HCT116 (cell line): ENCODE measurements at regions not wholly inside any gene's neighbourhood (a gene's known extent, or its start where the extent isn't known, plus 50 kb on each side); places are given as distances from the start of the nearest gene placed in this dataset.

Experiments used
- ATAC-seq: fragments of 200-7000 bp; cut with Tn5 transposase; 2 replicates; pipeline ENCODE4 v1.9.1; 2020; ENCODE audit warnings: mild to moderate bottlenecking, moderate library complexity
- BruUV-seq: library from RNA; stranded (reverse); fragments of 400-500 nt; replicated peaks from 2 replicates; lab custom pipeline; 2021; lab: Mats Ljungman, UMichigan
- CTCF ChIA-PET: fragments of 300-600 bp; sonication (Branson Sonifier 250); formaldehyde crosslinking; loops from one replicate; lab custom pipeline; 2021; ENCODE audit warnings: antibody characterized with exemption; lab: Charles Lee
- POLR2A ChIA-PET: fragments of 300-600, 350-600 bp; sonication (Branson Sonifier 250); formaldehyde crosslinking; loops from one replicate; lab custom pipeline; 2021; ENCODE audit warnings: antibody characterized with exemption; lab: Charles Lee
- RAD21 ChIA-PET, 2 experiments: fragments of 300-600 bp; sonication (Branson Sonifier 250); formaldehyde crosslinking; loops; one replicate each; lab custom pipeline; 2023; ENCODE audit warnings: low total read pairs in 2 of 2; ENCODE audit not compliant: uncharacterized antibody in 2 of 2, unreplicated experiment in 2 of 2, low non-redundant PET in 1 of 2; lab: Charles Lee
- DNase-seq: peaks from one replicate; pipeline ENCODE4 v3.0.0-alpha.2; 2010; ENCODE audit warnings: low read depth, low spot score
- H2AFZ ChIP-seq: fragments of 200-600 bp; shearing (Covaris generic), sonication (generic); 2 replicates; pipeline ENCODE4 v1.6.1; 2017; ENCODE audit warnings: low read depth, mixed run types, mixed read lengths, antibody characterized with exemption, low read length; ENCODE audit not compliant: poor library complexity, severe bottlenecking
- H3K27ac ChIP-seq: 2 replicates; pipeline ENCODE4 v1.5.1; 2012; ENCODE audit warnings: low read depth, low read length
- H3K27me3 ChIP-seq: fragments of 200-600 bp; sonication (generic); 2 replicates; pipeline ENCODE4 v1.6.1; 2016; ENCODE audit warnings: mixed run types, low read length, mixed read lengths; ENCODE audit not compliant: insufficient read depth
- H3K36me3 ChIP-seq, 2 experiments: fragments of 200-500 bp in 1 of 2; fragments of 200-600 bp in 1 of 2; sonication (Bioruptor generic) in 1 of 2; sonication (generic) in 1 of 2; 2 replicates each; pipeline versions ENCODE4 v1.5.1 to v1.6.1; 2014 to 2016; ENCODE audit warnings: low read length in 2 of 2, inconsistent platforms in 1 of 2, mixed read lengths in 1 of 2, mixed run types in 1 of 2; ENCODE audit not compliant: insufficient read depth in 2 of 2, control insufficient read depth in 1 of 2
- H3K4me1 ChIP-seq, 2 experiments: fragments of 200-600 bp in 1 of 2; sonication (generic) in 1 of 2; 2 replicates each; pipeline versions ENCODE4 v1.5.1 to v1.6.1; 2012 to 2017; ENCODE audit warnings: low read length in 2 of 2, inconsistent platforms in 1 of 2, mild to moderate bottlenecking in 1 of 2, mixed read lengths in 1 of 2, mixed run types in 1 of 2, moderate library complexity in 1 of 2; ENCODE audit not compliant: insufficient read depth in 2 of 2, control insufficient read depth in 1 of 2
- H3K4me2 ChIP-seq: fragments of 200-600 bp; sonication (generic); 2 replicates; pipeline ENCODE4 v1.6.1; 2017; ENCODE audit warnings: mixed run types, low read length, mixed read lengths
- H3K4me3 ChIP-seq, 2 experiments: fragments of 200-600 bp in 1 of 2; sonication (generic) in 1 of 2; replicated peaks in 1 of 2; 2 replicates each; pipeline ENCODE4 v1.5.1; 2011 to 2016; ENCODE audit warnings: low read length in 2 of 2, control low read depth in 1 of 2, low read depth in 1 of 2, mild to moderate bottlenecking in 1 of 2, mixed read lengths in 1 of 2, mixed run types in 1 of 2
- H3K79me2 ChIP-seq: fragments of 200-600 bp; sonication (generic); 2 replicates; pipeline ENCODE4 v1.6.1; 2017; ENCODE audit warnings: mild to moderate bottlenecking, mixed run types, low read length, moderate library complexity, mixed read lengths; ENCODE audit not compliant: insufficient read depth
- H3K9ac ChIP-seq: fragments of 200-600 bp; sonication (generic); 2 replicates; pipeline ENCODE4 v1.6.1; 2016; ENCODE audit warnings: low read length, mixed read lengths
- H3K9me2 ChIP-seq: fragments of 200-600 bp; sonication (generic), shearing (Covaris generic); 2 replicates; pipeline ENCODE4 v1.6.1; 2017; ENCODE audit warnings: mixed run types, mild to moderate bottlenecking, moderate library complexity; ENCODE audit not compliant: insufficient read depth
- H3K9me3 ChIP-seq, 2 experiments: fragments of 200-500 bp in 1 of 2; fragments of 200-600 bp in 1 of 2; sonication (Bioruptor generic) in 1 of 2; sonication (generic) in 1 of 2; 2 replicates each; pipeline ENCODE4 v1.6.1; 2014 to 2017; ENCODE audit warnings: low read length in 2 of 2, mixed read lengths in 2 of 2, inconsistent platforms in 1 of 2, low read depth in 1 of 2, mild to moderate bottlenecking in 1 of 2, mixed run types in 1 of 2, moderate library complexity in 1 of 2; ENCODE audit not compliant: control insufficient read depth in 1 of 2, insufficient read depth in 1 of 2
- H4K20me1 ChIP-seq: fragments of 200-600 bp; sonication (generic), shearing (Covaris generic); 2 replicates; pipeline ENCODE4 v1.6.1; 2017; ENCODE audit warnings: mixed run types, mild to moderate bottlenecking, moderate library complexity; ENCODE audit not compliant: insufficient read depth
- CBX3 ChIP-seq: IDR thresholded peaks from 2 replicates; pipeline ENCODE4 v1.6.1; 2012; ENCODE audit warnings: low read depth
- CEBPB ChIP-seq: IDR thresholded peaks from 2 replicates; pipeline ENCODE4 v1.6.1; 2012; ENCODE audit warnings: low read depth
- EGR1 ChIP-seq: IDR thresholded peaks from 2 replicates; pipeline ENCODE4 v1.6.1; 2012; ENCODE audit warnings: low read depth
- ELF1 ChIP-seq: IDR thresholded peaks from 2 replicates; pipeline ENCODE4 v1.6.1; 2012; ENCODE audit warnings: low read depth, borderline replicate concordance
- EZH2 ChIP-seq: fragments of 200-600 bp; sonication (generic); IDR thresholded peaks from 2 replicates; pipeline ENCODE4 v1.6.1; 2017; ENCODE audit warnings: antibody characterized with exemption, mixed run types
- JUND ChIP-seq: IDR thresholded peaks from 2 replicates; pipeline ENCODE4 v1.6.1; 2012
- POLR2A ChIP-seq: IDR thresholded peaks from 2 replicates; pipeline ENCODE4 v1.7.0; 2011; ENCODE audit warnings: borderline replicate concordance; ENCODE audit not compliant: insufficient read depth, insufficient read length; ENCODE audit errors: extremely low read depth
- POLR2AphosphoS5 ChIP-seq: IDR thresholded peaks from 2 replicates; pipeline ENCODE4 v1.6.1; 2011; ENCODE audit warnings: mild to moderate bottlenecking, low read depth, low read length, moderate library complexity
- RAD21 ChIP-seq: IDR thresholded peaks from 2 replicates; pipeline ENCODE4 v1.6.1; 2012; ENCODE audit warnings: low read depth, mild to moderate bottlenecking
- SRF ChIP-seq: IDR thresholded peaks from 2 replicates; pipeline ENCODE4 v1.6.1; 2012; ENCODE audit warnings: low read depth
- TCF7L2 ChIP-seq: IDR thresholded peaks from 2 replicates; pipeline ENCODE4 v1.7.0; 2011; ENCODE audit warnings: borderline replicate concordance, inconsistent platforms; ENCODE audit not compliant: insufficient read depth, insufficient read length; ENCODE audit errors: extremely low read depth
- ZFX ChIP-seq: fragments of 450-650 bp; IDR thresholded peaks from 2 replicates; pipeline ENCODE4 v1.6.1; 2017
- ZNF274 ChIP-seq: fragments of 200-500 bp; sonication (Bioruptor generic); IDR thresholded peaks from 2 replicates; pipeline ENCODE4 v1.6.1; 2014; ENCODE audit warnings: mild to moderate bottlenecking, low read depth, low read length, inconsistent platforms
- intact Hi-C: fragments of 100-400 bp; cut with micrococcal nuclease; formaldehyde crosslinking; loops from 2 replicates; pipeline ENCODE4 v1.10.0; 2022
- TF ChIP-seq, protein P1 (sequence below): IDR thresholded peaks from 2 replicates; pipeline ENCODE4 v1.6.1; 2012
- TF ChIP-seq, protein P2 (sequence below): IDR thresholded peaks from 2 replicates; pipeline ENCODE4 v1.6.1; 2012
- TF ChIP-seq, protein P3 (sequence below): IDR thresholded peaks from 2 replicates; pipeline ENCODE4 v1.6.1; 2011; ENCODE audit warnings: mild to moderate bottlenecking, low read length, moderate library complexity; ENCODE audit not compliant: insufficient replicate concordance; ENCODE audit errors: extremely low read depth
- TF ChIP-seq, protein P4 (sequence below): IDR thresholded peaks from 2 replicates; pipeline ENCODE4 v1.6.1; 2012; ENCODE audit warnings: low read depth

DNA sequence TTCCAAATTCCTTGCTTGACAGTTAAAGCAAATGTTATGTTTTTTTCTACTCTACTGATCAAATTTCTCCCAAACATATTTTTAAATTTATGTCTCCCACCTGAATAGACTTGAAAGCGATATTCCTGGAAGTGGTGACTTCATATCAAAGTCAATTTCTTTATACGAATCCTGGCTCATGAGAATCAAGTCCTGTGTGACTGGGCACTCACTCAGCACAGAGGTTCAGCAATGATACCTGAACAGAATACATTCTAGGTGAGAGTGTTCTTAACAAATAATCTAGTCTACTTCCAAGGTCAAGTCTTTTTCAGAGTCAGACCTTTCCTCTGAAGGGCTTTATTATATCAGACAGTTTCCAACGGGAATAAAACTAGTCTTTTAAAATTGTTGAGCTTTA is 1070.6 kb downstream of the TRHDE start:
- RAD21 ChIA-PET, result no interaction called here
- no peaks in the 10 kb centered on the region for H3K9me2 ChIP-seq
- H3K79me2 ChIP-seq, result no peaks in the 10 kb centered on the region
- no peaks in the 10 kb centered on the region for H3K4me1 ChIP-seq
- CTCF ChIA-PET, result no interaction called here
- intact Hi-C loops, result no loop called here
- H2AFZ ChIP-seq, result no peak overlapping the region
- no peak overlapping the region for H3K9ac ChIP-seq
- H3K36me3 ChIP-seq, result no peaks in the 10 kb centered on the region
- H3K4me3 ChIP-seq, result no peak overlapping the region
- H3K27me3 ChIP-seq, result no peaks in the 10 kb centered on the region
- no peak for DNase-seq
- POLR2A ChIA-PET, result no interaction called here
- no peak for ATAC-seq
- no TSS peak for BruUV-seq
- H4K20me1 ChIP-seq, result no peaks in the 10 kb centered on the region
- TF ChIP-seq JUND (no peak), POLR2AphosphoS5 (no peak), ELF1 (no peak), CBX3 (no peak), EZH2 (no peak), ZFX (no peak), EGR1 (no peak), ZNF274 (no peak), TCF7L2 (no peak), RAD21 (no peak), CEBPB (no peak), SRF (no peak), POLR2A (no peak)
- TF ChIP-seq, protein P1, sequence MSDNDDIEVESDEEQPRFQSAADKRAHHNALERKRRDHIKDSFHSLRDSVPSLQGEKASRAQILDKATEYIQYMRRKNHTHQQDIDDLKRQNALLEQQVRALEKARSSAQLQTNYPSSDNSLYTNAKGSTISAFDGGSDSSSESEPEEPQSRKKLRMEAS, result no peak
- TF ChIP-seq, protein P2, sequence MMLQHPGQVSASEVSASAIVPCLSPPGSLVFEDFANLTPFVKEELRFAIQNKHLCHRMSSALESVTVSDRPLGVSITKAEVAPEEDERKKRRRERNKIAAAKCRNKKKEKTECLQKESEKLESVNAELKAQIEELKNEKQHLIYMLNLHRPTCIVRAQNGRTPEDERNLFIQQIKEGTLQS, result no peak
- TF ChIP-seq, protein P3, sequence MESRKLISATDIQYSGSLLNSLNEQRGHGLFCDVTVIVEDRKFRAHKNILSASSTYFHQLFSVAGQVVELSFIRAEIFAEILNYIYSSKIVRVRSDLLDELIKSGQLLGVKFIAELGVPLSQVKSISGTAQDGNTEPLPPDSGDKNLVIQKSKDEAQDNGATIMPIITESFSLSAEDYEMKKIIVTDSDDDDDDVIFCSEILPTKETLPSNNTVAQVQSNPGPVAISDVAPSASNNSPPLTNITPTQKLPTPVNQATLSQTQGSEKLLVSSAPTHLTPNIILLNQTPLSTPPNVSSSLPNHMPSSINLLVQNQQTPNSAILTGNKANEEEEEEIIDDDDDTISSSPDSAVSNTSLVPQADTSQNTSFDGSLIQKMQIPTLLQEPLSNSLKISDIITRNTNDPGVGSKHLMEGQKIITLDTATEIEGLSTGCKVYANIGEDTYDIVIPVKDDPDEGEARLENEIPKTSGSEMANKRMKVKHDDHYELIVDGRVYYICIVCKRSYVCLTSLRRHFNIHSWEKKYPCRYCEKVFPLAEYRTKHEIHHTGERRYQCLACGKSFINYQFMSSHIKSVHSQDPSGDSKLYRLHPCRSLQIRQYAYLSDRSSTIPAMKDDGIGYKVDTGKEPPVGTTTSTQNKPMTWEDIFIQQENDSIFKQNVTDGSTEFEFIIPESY, result no peak
- TF ChIP-seq, protein P4, sequence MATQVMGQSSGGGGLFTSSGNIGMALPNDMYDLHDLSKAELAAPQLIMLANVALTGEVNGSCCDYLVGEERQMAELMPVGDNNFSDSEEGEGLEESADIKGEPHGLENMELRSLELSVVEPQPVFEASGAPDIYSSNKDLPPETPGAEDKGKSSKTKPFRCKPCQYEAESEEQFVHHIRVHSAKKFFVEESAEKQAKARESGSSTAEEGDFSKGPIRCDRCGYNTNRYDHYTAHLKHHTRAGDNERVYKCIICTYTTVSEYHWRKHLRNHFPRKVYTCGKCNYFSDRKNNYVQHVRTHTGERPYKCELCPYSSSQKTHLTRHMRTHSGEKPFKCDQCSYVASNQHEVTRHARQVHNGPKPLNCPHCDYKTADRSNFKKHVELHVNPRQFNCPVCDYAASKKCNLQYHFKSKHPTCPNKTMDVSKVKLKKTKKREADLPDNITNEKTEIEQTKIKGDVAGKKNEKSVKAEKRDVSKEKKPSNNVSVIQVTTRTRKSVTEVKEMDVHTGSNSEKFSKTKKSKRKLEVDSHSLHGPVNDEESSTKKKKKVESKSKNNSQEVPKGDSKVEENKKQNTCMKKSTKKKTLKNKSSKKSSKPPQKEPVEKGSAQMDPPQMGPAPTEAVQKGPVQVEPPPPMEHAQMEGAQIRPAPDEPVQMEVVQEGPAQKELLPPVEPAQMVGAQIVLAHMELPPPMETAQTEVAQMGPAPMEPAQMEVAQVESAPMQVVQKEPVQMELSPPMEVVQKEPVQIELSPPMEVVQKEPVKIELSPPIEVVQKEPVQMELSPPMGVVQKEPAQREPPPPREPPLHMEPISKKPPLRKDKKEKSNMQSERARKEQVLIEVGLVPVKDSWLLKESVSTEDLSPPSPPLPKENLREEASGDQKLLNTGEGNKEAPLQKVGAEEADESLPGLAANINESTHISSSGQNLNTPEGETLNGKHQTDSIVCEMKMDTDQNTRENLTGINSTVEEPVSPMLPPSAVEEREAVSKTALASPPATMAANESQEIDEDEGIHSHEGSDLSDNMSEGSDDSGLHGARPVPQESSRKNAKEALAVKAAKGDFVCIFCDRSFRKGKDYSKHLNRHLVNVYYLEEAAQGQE, result no peak
- H3K4me2 ChIP-seq, result no peak overlapping the region
- H3K27ac ChIP-seq, result no peak overlapping the region
- no peaks in the 10 kb centered on the region for H3K9me3 ChIP-seq
